ENCODE measurements at regions not wholly inside any gene's neighbourhood (a gene's known extent, or its start where the extent isn't known, plus 50 kb on each side); places are given as distances from the start of the nearest gene placed in this dataset.

GRCh38 chr6:97663252-97663651, 380.2 kb upstream of the MMS22L start:
- H3K9me3 Mint-ChIP-seq = peaks cover 0 to 15% (median 0%) of the 10 kb centered on the region in 11 donors
- H3K4me1 ChIP-seq (ENCODE audit: control insufficient read depth in 2 of 2, insufficient read depth in 2 of 2, low read length in 2 of 2) = no peaks in the 10 kb centered on the region
- H3K4me3 ChIP-seq (ENCODE audit: low read length) = no peak overlapping the region
- intact Hi-C loops (cut with micrococcal nuclease) = no loop called here
- DNase-seq = no peak
- ChIA-PET CTCF (no interaction called here), POLR2A (no interaction called here)
- peaks cover 0 to 3% (median 0%) of the 10 kb centered on the region in 5 donors for H3K27me3 Mint-ChIP-seq
- no peak for ATAC-seq
- H3K4me3 Mint-ChIP-seq = no peak overlapping the region
- no peak overlapping the region for H3K27ac Mint-ChIP-seq
- H3K4me1 Mint-ChIP-seq = no peaks in the 10 kb centered on the region
- H3K9me3 ChIP-seq (ENCODE audit: control insufficient read depth in 2 of 3, low read length in 3 of 3) = no peaks in the 10 kb centered on the region
- no peaks in the 10 kb centered on the region for H3K27me3 ChIP-seq (ENCODE audit: control insufficient read depth in 2 of 2, insufficient read depth in 2 of 2, low read length in 2 of 2)
- H3K36me3 Mint-ChIP-seq = no peaks in the 10 kb centered on the region
- H3K27ac ChIP-seq (ENCODE audit: low read depth, low read length) = no peak overlapping the region
- no peaks in the 10 kb centered on the region for H3K36me3 ChIP-seq (ENCODE audit: control insufficient read depth in 2 of 3, insufficient read depth in 3 of 3, low read length in 3 of 3)

GRCh38 chr6:97665446-97665845, 382.4 kb upstream of the MMS22L start:
- H3K4me1 Mint-ChIP-seq = no peaks in the 10 kb centered on the region
- no peak overlapping the region for H3K4me3 Mint-ChIP-seq
- POLR2A ChIA-PET = no interaction called here
- no peak for ATAC-seq
- Histone ChIP-seq H3K27me3 (ENCODE audit: control insufficient read depth in 2 of 2, insufficient read depth in 2 of 2, low read length in 2 of 2) (no peaks in the 10 kb centered on the region), H3K4me1 (ENCODE audit: control insufficient read depth in 2 of 2, insufficient read depth in 2 of 2, low read length in 2 of 2) (no peaks in the 10 kb centered on the region), H3K4me3 (ENCODE audit: low read length) (no peak overlapping the region), H3K9me3 (ENCODE audit: control insufficient read depth in 2 of 3, low read length in 3 of 3) (no peaks in the 10 kb centered on the region), H3K27ac (ENCODE audit: low read depth, low read length) (no peak overlapping the region), H3K36me3 (ENCODE audit: control insufficient read depth in 2 of 3, insufficient read depth in 3 of 3, low read length in 3 of 3) (no peaks in the 10 kb centered on the region)
- H3K27me3 Mint-ChIP-seq = peaks cover 0 to 3% (median 0%) of the 10 kb centered on the region in 5 donors
- H3K27ac Mint-ChIP-seq = no peak overlapping the region
- DNase-seq = no peak
- intact Hi-C loops (cut with micrococcal nuclease) = no loop called here
- H3K36me3 Mint-ChIP-seq = no peaks in the 10 kb centered on the region
- CTCF ChIA-PET = no interaction called here
- H3K9me3 Mint-ChIP-seq = peaks cover 0 to 15% (median 0%) of the 10 kb centered on the region in 11 donors

GRCh38 chr6:97666889-97667288, 383.9 kb upstream of the MMS22L start:
- no peaks in the 10 kb centered on the region for H3K9me3 ChIP-seq (ENCODE audit: control insufficient read depth in 2 of 3, low read length in 3 of 3)
- POLR2A ChIA-PET = no interaction called here
- Mint-ChIP-seq H3K4me1 (no peaks in the 10 kb centered on the region), H3K4me3 (no peak overlapping the region), H3K27ac (no peak overlapping the region), H3K9me3 (peaks cover 0 to 10% (median 0%) of the 10 kb centered on the region in 11 donors), H3K27me3 (no peaks in the 10 kb centered on the region), H3K36me3 (no peaks in the 10 kb centered on the region)
- CTCF ChIA-PET = no interaction called here
- no peak for ATAC-seq
- no peak overlapping the region for H3K27ac ChIP-seq (ENCODE audit: low read depth, low read length)
- no peaks in the 10 kb centered on the region for H3K27me3 ChIP-seq (ENCODE audit: control insufficient read depth in 2 of 2, insufficient read depth in 2 of 2, low read length in 2 of 2)
- intact Hi-C loops (cut with micrococcal nuclease) = no loop called here
- H3K36me3 ChIP-seq (ENCODE audit: control insufficient read depth in 2 of 3, insufficient read depth in 3 of 3, low read length in 3 of 3) = no peaks in the 10 kb centered on the region
- H3K4me1 ChIP-seq (ENCODE audit: control insufficient read depth in 2 of 2, insufficient read depth in 2 of 2, low read length in 2 of 2) = no peaks in the 10 kb centered on the region
- H3K4me3 ChIP-seq (ENCODE audit: low read length) = no peak overlapping the region
- no peak for DNase-seq

DNA sequence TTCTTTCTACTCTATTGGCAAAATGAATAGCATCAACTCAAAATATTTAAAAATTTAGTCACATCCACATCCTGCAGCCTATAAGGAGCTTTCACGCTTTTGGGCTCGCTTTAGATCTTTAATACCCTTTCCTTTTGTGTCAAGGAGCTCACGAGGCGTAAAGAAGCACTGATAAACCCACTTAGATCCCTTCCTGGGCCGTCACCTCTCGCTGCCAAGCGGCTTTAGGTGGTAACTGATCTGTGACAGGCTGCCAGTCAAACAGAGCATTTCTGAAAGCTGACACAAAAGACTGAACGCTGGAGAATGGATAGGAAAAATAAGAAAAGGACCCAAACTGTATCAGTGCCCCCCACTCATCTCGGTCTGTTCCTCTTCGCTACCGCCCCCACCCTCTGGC, 385.7 kb upstream of the MMS22L start:
- H3K27ac Mint-ChIP-seq = no peak overlapping the region

DNA sequence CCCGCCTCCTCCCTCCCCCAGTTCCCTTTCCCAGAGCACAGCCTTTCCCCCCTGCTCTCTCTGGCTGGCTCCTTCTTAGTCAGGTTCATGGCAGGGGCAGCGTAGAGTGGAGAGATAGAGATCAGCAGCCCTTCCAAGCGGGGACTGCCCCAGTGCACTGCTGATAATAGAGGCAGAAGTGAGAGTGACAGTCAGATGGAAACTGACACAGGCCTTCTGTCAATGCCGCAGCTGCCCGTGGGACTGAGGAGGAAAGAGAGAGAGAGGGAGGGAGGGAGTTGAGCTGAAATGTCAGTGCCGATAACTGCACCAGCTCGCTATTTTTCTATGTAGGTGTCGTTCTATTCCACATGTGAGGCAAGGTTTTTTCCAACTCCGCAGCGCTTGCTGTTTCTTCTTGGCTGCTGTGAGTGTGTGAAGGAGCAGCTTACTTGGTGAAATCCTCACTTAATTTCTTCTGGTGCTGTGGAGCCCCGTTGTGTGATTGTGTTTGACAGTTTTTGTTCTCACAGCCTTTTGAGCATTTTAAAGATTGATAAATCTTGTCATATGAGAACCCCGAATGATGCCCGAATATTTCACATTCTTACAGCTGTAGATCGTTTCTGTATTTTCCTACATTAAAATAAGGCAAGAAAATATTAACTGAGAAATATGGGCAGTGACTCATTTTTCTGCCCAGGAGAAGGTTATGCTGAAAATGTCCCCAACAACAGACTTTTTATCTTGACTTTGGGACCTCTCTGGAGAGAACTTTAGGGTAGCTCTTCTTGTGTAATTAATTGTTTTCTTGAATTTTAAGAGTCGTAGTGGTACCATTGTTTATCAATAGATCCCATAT, 386.4 kb upstream of the MMS22L start:
- Mint-ChIP-seq H3K4me3 (no peak overlapping the region), H3K9me3 (peaks cover 0 to 2% (median 0%) of the 10 kb centered on the region in 11 donors), H3K4me1 (no peaks in the 10 kb centered on the region), H3K27ac (no peak overlapping the region), H3K36me3 (no peaks in the 10 kb centered on the region), H3K27me3 (no peaks in the 10 kb centered on the region)
- CTCF ChIA-PET = no interaction called here
- no peaks in the 10 kb centered on the region for H3K36me3 ChIP-seq (ENCODE audit: control insufficient read depth in 2 of 3, insufficient read depth in 3 of 3, low read length in 3 of 3)
- ATAC-seq (no peak), DNase-seq (peak in 1 of 9 donors; percentile 28)
- H3K27me3 ChIP-seq (ENCODE audit: control insufficient read depth in 2 of 2, insufficient read depth in 2 of 2, low read length in 2 of 2) = no peaks in the 10 kb centered on the region
- POLR2A ChIA-PET = no interaction called here
- H3K4me1 ChIP-seq (ENCODE audit: control insufficient read depth in 2 of 2, insufficient read depth in 2 of 2, low read length in 2 of 2) = no peaks in the 10 kb centered on the region
- intact Hi-C loops (cut with micrococcal nuclease) = no loop called here
- H3K9me3 ChIP-seq (ENCODE audit: control insufficient read depth in 2 of 3, low read length in 3 of 3) = no peaks in the 10 kb centered on the region
- H3K27ac ChIP-seq (ENCODE audit: low read depth, low read length) = no peak overlapping the region
- H3K4me3 ChIP-seq (ENCODE audit: low read length) = no peak overlapping the region

More for the DNA sequence above, 385.7 kb upstream of the MMS22L start:
- intact Hi-C loops (cut with micrococcal nuclease) = no loop called here
- no peaks in the 10 kb centered on the region for H3K36me3 ChIP-seq (ENCODE audit: control insufficient read depth in 2 of 3, insufficient read depth in 3 of 3, low read length in 3 of 3)
- no peak overlapping the region for H3K27ac ChIP-seq (ENCODE audit: low read depth, low read length)
- no peaks in the 10 kb centered on the region for H3K27me3 ChIP-seq (ENCODE audit: control insufficient read depth in 2 of 2, insufficient read depth in 2 of 2, low read length in 2 of 2)
- H3K4me3 ChIP-seq (ENCODE audit: low read length) = no peak overlapping the region
- no peaks in the 10 kb centered on the region for H3K27me3 Mint-ChIP-seq
- H3K4me1 ChIP-seq (ENCODE audit: control insufficient read depth in 2 of 2, insufficient read depth in 2 of 2, low read length in 2 of 2) = no peaks in the 10 kb centered on the region
- H3K9me3 Mint-ChIP-seq = peaks cover 0 to 2% (median 0%) of the 10 kb centered on the region in 11 donors
- H3K9me3 ChIP-seq (ENCODE audit: control insufficient read depth in 2 of 3, low read length in 3 of 3) = no peaks in the 10 kb centered on the region
- ATAC-seq (no peak), DNase-seq (no peak)
- no peak overlapping the region for H3K4me3 Mint-ChIP-seq
- POLR2A ChIA-PET = no interaction called here
- H3K36me3 Mint-ChIP-seq = no peaks in the 10 kb centered on the region
- CTCF ChIA-PET = no interaction called here
- no peaks in the 10 kb centered on the region for H3K4me1 Mint-ChIP-seq

GRCh38 chr6:97674802-97675201, 391.8 kb upstream of the MMS22L start:
- intact Hi-C loops (cut with micrococcal nuclease) = no loop called here
- H3K4me3 Mint-ChIP-seq = no peak overlapping the region
- no peaks in the 10 kb centered on the region for H3K27me3 ChIP-seq (ENCODE audit: control insufficient read depth in 2 of 2, insufficient read depth in 2 of 2, low read length in 2 of 2)
- H3K4me1 ChIP-seq (ENCODE audit: control insufficient read depth in 2 of 2, insufficient read depth in 2 of 2, low read length in 2 of 2) = no peaks in the 10 kb centered on the region
- H3K4me3 ChIP-seq (ENCODE audit: low read length) = no peak overlapping the region
- H3K27ac Mint-ChIP-seq = no peak overlapping the region
- peaks cover 0 to 7% (median 0%) of the 10 kb centered on the region in 11 donors for H3K9me3 Mint-ChIP-seq
- H3K36me3 Mint-ChIP-seq = no peaks in the 10 kb centered on the region
- DNase-seq (no peak), ATAC-seq (no peak)
- no peak overlapping the region for H3K27ac ChIP-seq (ENCODE audit: low read depth, low read length)
- H3K36me3 ChIP-seq (ENCODE audit: control insufficient read depth in 2 of 3, insufficient read depth in 3 of 3, low read length in 3 of 3) = no peaks in the 10 kb centered on the region
- no peaks in the 10 kb centered on the region for H3K27me3 Mint-ChIP-seq
- ChIA-PET CTCF (no interaction called here), POLR2A (no interaction called here)
- H3K9me3 ChIP-seq (ENCODE audit: control insufficient read depth in 2 of 3, low read length in 3 of 3) = no peaks in the 10 kb centered on the region
- H3K4me1 Mint-ChIP-seq = no peaks in the 10 kb centered on the region

- no peaks in the 10 kb centered on the region for H3K27me3 Mint-ChIP-seq
- Histone ChIP-seq H3K27me3 (ENCODE audit: control insufficient read depth in 2 of 2, insufficient read depth in 2 of 2, low read length in 2 of 2) (no peaks in the 10 kb centered on the region), H3K4me3 (ENCODE audit: low read length) (no peak overlapping the region), H3K27ac (ENCODE audit: low read depth, low read length) (no peak overlapping the region), H3K4me1 (ENCODE audit: control insufficient read depth in 2 of 2, insufficient read depth in 2 of 2, low read length in 2 of 2) (no peaks in the 10 kb centered on the region), H3K9me3 (ENCODE audit: control insufficient read depth in 2 of 3, low read length in 3 of 3) (no peaks in the 10 kb centered on the region), H3K36me3 (ENCODE audit: control insufficient read depth in 2 of 3, insufficient read depth in 3 of 3, low read length in 3 of 3) (no peaks in the 10 kb centered on the region)
- H3K4me3 Mint-ChIP-seq = no peak overlapping the region
- DNase-seq (no peak), ATAC-seq (no peak)
- no peak overlapping the region for H3K27ac Mint-ChIP-seq
- no peaks in the 10 kb centered on the region for H3K4me1 Mint-ChIP-seq
- peaks cover 0 to 12% (median 0%) of the 10 kb centered on the region in 11 donors for H3K9me3 Mint-ChIP-seq
- H3K36me3 Mint-ChIP-seq = no peaks in the 10 kb centered on the region
- intact Hi-C loops (cut with micrococcal nuclease) = no loop called here
- POLR2A ChIA-PET = no interaction called here
- CTCF ChIA-PET = no interaction called here
These were observed 394.6 kb upstream of the MMS22L start for GRCh38 chr6:97677626-97678025.
